Uterus (tissue), 2 donors: ENCODE measurements at regions not wholly inside any gene's neighbourhood (a gene's known extent, or its start where the extent isn't known, plus 50 kb on each side); places are given as distances from the start of the nearest gene placed in this dataset.

ENCODE experiments used
- CTCF ChIP-seq, 4 experiments: fragments of 200-600 bp in 2 of 4; fragments of 450-650 bp in 2 of 4; sonication (generic) in 2 of 4; IDR thresholded peaks; one replicate each; pipeline ENCODE4 v1.5.1; 2016 to 2019; ENCODE audit warnings: antibody characterized with exemption in 4 of 4, mild to moderate bottlenecking in 2 of 4, moderate library complexity in 1 of 4
- POLR2A ChIP-seq, 2 donors: fragments of 450-650 bp; IDR thresholded peaks; one replicate each; pipeline ENCODE4 v1.6.1; 2016; ENCODE audit warnings: antibody characterized with exemption in 2 of 2, mild to moderate bottlenecking in 1 of 2, moderate library complexity in 1 of 2

- TF ChIP-seq POLR2A (IDR thresholded peaks at IDR 0.05), result no peak
- no peak for TF ChIP-seq CTCF (IDR thresholded peaks at IDR 0.05)
Observed at GRCh38 chr5:114237766-114238165, 124.1 kb upstream of the KCNN2 start.
